GM23248 (cell line): ENCODE measurements at regions not wholly inside any gene's neighbourhood (a gene's known extent, or its start where the extent isn't known, plus 50 kb on each side); places are given as distances from the start of the nearest gene placed in this dataset.

Experiments
- DNase-seq: peaks from one replicate; pipeline ENCODE4 v3.0.0-alpha.2; 2015
- H2AFZ ChIP-seq: fragments of 200-600 bp; sonication (generic); 2 replicates; pipeline ENCODE4 v1.6.1; 2016; ENCODE audit warnings: antibody characterized with exemption
- H3F3A ChIP-seq: fragments of 200-600 bp; sonication (generic); 2 replicates; pipeline ENCODE4 v1.6.1; 2016; ENCODE audit warnings: mild to moderate bottlenecking, antibody characterized with exemption, mixed run types; ENCODE audit not compliant: insufficient read depth
- H3K27ac ChIP-seq: fragments of 200-600 bp; sonication (generic); 2 replicates; pipeline ENCODE4 v1.5.1; 2016; ENCODE audit warnings: mild to moderate bottlenecking
- H3K27me3 ChIP-seq: fragments of 200-600 bp; sonication (generic); replicated peaks from 2 replicates; pipeline ENCODE4 v1.6.1; 2016; ENCODE audit warnings: mild to moderate bottlenecking; ENCODE audit not compliant: insufficient read depth
- H3K36me3 ChIP-seq: fragments of 200-600 bp; sonication (generic); 2 replicates; pipeline ENCODE4 v1.6.1; 2016; ENCODE audit warnings: low read depth, mild to moderate bottlenecking
- H3K4me1 ChIP-seq: fragments of 200-600 bp; sonication (generic); 2 replicates; pipeline ENCODE4 v1.6.1; 2016; ENCODE audit warnings: mild to moderate bottlenecking; ENCODE audit not compliant: insufficient read depth
- H3K4me2 ChIP-seq: fragments of 200-600 bp; sonication (generic); one replicate; pipeline ENCODE4 v1.6.1; 2016; ENCODE audit warnings: mild to moderate bottlenecking; ENCODE audit not compliant: unreplicated experiment
- H3K4me3 ChIP-seq: fragments of 200-600 bp; sonication (generic); 2 replicates; pipeline ENCODE4 v1.5.1; 2016; ENCODE audit warnings: mild to moderate bottlenecking
- H3K79me2 ChIP-seq: fragments of 200-600 bp; sonication (generic); 2 replicates; pipeline ENCODE4 v1.6.1; 2016; ENCODE audit warnings: mild to moderate bottlenecking; ENCODE audit not compliant: insufficient read depth
- H3K9ac ChIP-seq: fragments of 200-600 bp; sonication (generic); 2 replicates; pipeline ENCODE4 v1.6.1; 2016; ENCODE audit warnings: mild to moderate bottlenecking
- H3K9me2 ChIP-seq: fragments of 200-600 bp; sonication (generic); 2 replicates; pipeline ENCODE4 v1.6.1; 2016; ENCODE audit warnings: mixed run types, mild to moderate bottlenecking, moderate library complexity; ENCODE audit not compliant: insufficient read depth
- H3K9me3 ChIP-seq: fragments of 200-600 bp; sonication (generic); one replicate; pipeline ENCODE4 v1.6.1; 2017; ENCODE audit warnings: low read depth
- H4K20me1 ChIP-seq: fragments of 200-600 bp; sonication (generic); 2 replicates; pipeline ENCODE4 v1.6.0; 2016; ENCODE audit not compliant: insufficient read depth
- EZH2 ChIP-seq: fragments of 200-600 bp; sonication (generic); IDR thresholded peaks from 2 replicates; pipeline ENCODE4 v1.6.1; 2018; ENCODE audit warnings: antibody characterized with exemption, mild to moderate bottlenecking; ENCODE audit not compliant: insufficient read depth, poor library complexity, severe bottlenecking
- EZH2phosphoT487 ChIP-seq: fragments of 200-600 bp; sonication (generic); IDR thresholded peaks from 2 replicates; pipeline ENCODE4 v1.6.1; 2018; ENCODE audit warnings: antibody characterized with exemption, moderate library complexity, mild to moderate bottlenecking, low read depth; ENCODE audit not compliant: insufficient read depth
- WGBS, 2 experiments: methylation state at CpG; one replicate each; pipeline ENCODE4 v1.1.6; 2015 to 2017; ENCODE audit warnings: low lambda C conversion rate in 2 of 2, low coverage in 1 of 2; ENCODE audit errors: missing lambda C conversion rate in 2 of 2; 5-methylcytosine and 5-hydroxymethylcytosine counted together
- in situ Hi-C: fragments of 300-500 bp; cut with MboI; formaldehyde crosslinking; loops from 2 replicates; pipeline ENCODE4 v1.15.0; 2020

GRCh38 chr2:239692362-239692851, 291.6 kb upstream of the HDAC4 start:
- TF ChIP-seq EZH2phosphoT487 (no peak), EZH2 (no peak)
- WGBS, 2 experiments: 71 to 74% methylated on average over 8 of the region's 8 CpGs
- H3F3A ChIP-seq: no peaks in the 10 kb centered on the region
- no peaks in the 10 kb centered on the region for H3K9me2 ChIP-seq
- no peaks in the 10 kb centered on the region for H3K4me1 ChIP-seq
- H3K27me3 ChIP-seq: 0 out of 2 replicates have a peak, but pooled peaks cover 1% of the 10 kb centered on the region
- no peak overlapping the region for H3K9ac ChIP-seq
- no peak for DNase-seq
- no peak overlapping the region for H3K27ac ChIP-seq
- no peaks in the 10 kb centered on the region for H3K36me3 ChIP-seq
- H4K20me1 ChIP-seq: no peaks in the 10 kb centered on the region
- H3K4me2 ChIP-seq: no peak overlapping the region
- no peak overlapping the region for H3K4me3 ChIP-seq
- in situ Hi-C loops: no loop called here
- no peak overlapping the region for H2AFZ ChIP-seq
- no peaks in the 10 kb centered on the region for H3K9me3 ChIP-seq
- no peaks in the 10 kb centered on the region for H3K79me2 ChIP-seq

DNA sequence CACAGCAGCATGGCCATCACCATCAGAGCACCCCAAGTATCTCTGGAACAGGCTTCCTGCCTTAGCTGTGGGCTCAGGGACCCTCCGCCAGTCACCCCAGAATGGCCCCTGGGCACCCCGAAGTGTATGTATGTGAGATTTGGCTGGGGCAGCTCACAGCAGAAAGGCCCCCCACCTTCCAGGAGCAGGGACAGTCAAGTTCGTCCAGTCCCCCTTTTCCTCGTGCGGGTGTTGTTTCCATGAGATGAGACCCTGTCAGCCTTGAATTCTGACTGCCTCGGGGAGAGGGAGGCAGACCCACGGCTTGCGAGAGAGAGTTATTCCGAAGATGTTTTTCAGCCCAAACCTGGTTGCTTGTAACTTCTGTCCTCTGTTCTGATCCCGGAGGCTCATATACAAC, 290.9 kb upstream of the HDAC4 start:
- Histone ChIP-seq H3K9me3 (no peaks in the 10 kb centered on the region), H3K27ac (no peak overlapping the region), H3K9me2 (no peaks in the 10 kb centered on the region), H3K9ac (no peak overlapping the region), H3K27me3 (0 out of 2 replicates have a peak, but pooled peaks cover 3% of the 10 kb centered on the region), H3K4me2 (no peak overlapping the region), H3K79me2 (no peaks in the 10 kb centered on the region), H3F3A (no peaks in the 10 kb centered on the region), H3K4me1 (no peaks in the 10 kb centered on the region), H4K20me1 (no peaks in the 10 kb centered on the region), H3K4me3 (no peak overlapping the region), H2AFZ (no peak overlapping the region), H3K36me3 (no peaks in the 10 kb centered on the region)
- no peak for TF ChIP-seq EZH2phosphoT487
- TF ChIP-seq EZH2: no peak
- DNase-seq: no peak
- in situ Hi-C loops: no loop called here
- 68 to 75% methylated on average over 10 of the region's 10 CpGs for WGBS, 2 experiments

DNA sequence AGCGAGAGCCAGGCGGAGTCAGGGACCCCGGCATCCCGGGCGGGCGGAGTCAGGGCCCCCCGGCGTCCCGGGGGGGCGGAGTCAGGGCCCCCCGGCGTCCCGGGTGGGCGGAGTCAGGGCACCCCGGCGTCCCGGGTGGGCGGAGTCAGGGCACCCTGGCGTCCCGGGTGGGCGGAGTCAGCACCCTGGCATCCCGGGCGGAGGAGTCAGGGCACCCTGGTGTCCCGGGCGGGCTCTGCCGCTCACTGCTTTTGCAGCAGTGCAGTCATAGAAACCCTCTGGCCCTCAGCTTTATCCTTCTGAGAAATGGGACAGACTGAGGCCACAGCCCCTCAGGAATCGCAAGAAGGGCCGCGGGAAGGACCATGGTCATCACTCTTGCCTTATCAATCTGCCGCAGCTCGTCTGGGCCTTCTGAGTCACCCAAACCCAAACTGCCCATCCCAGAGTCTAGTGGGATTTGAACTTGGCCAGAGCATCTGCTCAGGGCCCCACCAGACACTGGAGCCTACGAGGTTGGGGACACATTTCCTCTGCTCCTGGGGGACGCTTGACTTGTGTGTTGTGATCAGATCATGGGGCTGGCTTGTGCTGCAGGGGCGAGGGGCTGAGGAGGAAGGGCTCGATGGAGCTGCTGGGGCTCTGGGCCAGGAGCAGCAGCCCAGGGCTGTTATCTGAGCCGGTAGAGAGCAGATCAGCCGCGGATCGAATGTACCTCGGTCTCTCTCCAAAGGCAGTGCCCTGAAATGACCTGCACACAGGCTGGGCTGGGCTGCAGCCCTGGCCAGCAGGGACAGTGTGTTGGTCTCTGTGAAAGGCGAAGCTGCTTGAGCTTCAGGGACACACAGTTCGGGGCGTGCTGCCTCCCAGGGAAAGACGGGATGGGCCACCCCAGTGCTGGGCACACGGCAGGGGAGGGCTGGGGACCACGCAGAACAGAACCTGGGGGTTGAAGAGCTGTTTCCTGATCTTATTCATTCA, 290.1 kb upstream of the HDAC4 start:
- no peaks in the 10 kb centered on the region for H3K36me3 ChIP-seq
- H4K20me1 ChIP-seq: no peaks in the 10 kb centered on the region
- H3K9ac ChIP-seq: no peak overlapping the region
- no peaks in the 10 kb centered on the region for H3K9me3 ChIP-seq
- in situ Hi-C loops: no loop called here
- WGBS, 2 experiments: 48 to 51% methylated on average over 30 to 42 of the region's 46 CpGs
- no peaks in the 10 kb centered on the region for H3K9me2 ChIP-seq
- no peak overlapping the region for H2AFZ ChIP-seq
- H3K27ac ChIP-seq: no peak overlapping the region
- no peaks in the 10 kb centered on the region for H3K79me2 ChIP-seq
- H3K4me3 ChIP-seq: no peak overlapping the region
- DNase-seq: no peak
- H3K4me1 ChIP-seq: no peaks in the 10 kb centered on the region
- 0 out of 2 replicates have a peak, but pooled peaks cover 3% of the 10 kb centered on the region for H3K27me3 ChIP-seq
- no peak for TF ChIP-seq EZH2
- no peak overlapping the region for H3K4me2 ChIP-seq
- no peaks in the 10 kb centered on the region for H3F3A ChIP-seq

- Histone ChIP-seq H3K9me3 (no peaks in the 10 kb centered on the region), H3K36me3 (no peaks in the 10 kb centered on the region), H3K4me1 (no peaks in the 10 kb centered on the region), H3K27ac (no peak overlapping the region), H3K27me3 (0 out of 2 replicates have a peak, but pooled peaks cover 3% of the 10 kb centered on the region), H2AFZ (no peak overlapping the region), H3F3A (no peaks in the 10 kb centered on the region), H3K9me2 (no peaks in the 10 kb centered on the region), H3K4me3 (no peak overlapping the region), H3K9ac (no peak overlapping the region), H3K4me2 (no peak overlapping the region), H3K79me2 (no peaks in the 10 kb centered on the region), H4K20me1 (no peaks in the 10 kb centered on the region)
- TF ChIP-seq EZH2 (no peak), EZH2phosphoT487 (no peak)
- WGBS, 2 experiments: 64 to 65% methylated on average over 5 of the region's 5 CpGs
- in situ Hi-C loops: no loop called here
- no peak for DNase-seq
Measured at GRCh38 chr2:239689985-239690384, 289.2 kb upstream of the HDAC4 start.
